A673 (cell line): ENCODE measurements at regions not wholly inside any gene's neighbourhood (a gene's known extent, or its start where the extent isn't known, plus 50 kb on each side); places are given as distances from the start of the nearest gene placed in this dataset.

ENCODE experiments used
- BruUV-seq: library from RNA; stranded (reverse); fragments of 400-500 nt; replicated peaks from 2 replicates; lab custom pipeline; 2021; lab: Mats Ljungman, UMichigan
- CTCF ChIA-PET: fragments of 300-600 bp; sonication (Branson Sonifier 250); formaldehyde crosslinking; loops from one replicate; lab custom pipeline; 2022; ENCODE audit warnings: antibody characterized with exemption; lab: Charles Lee
- POLR2A ChIA-PET: fragments of 300-600 bp; sonication (Branson Sonifier 250); formaldehyde crosslinking; loops from one replicate; lab custom pipeline; 2022; ENCODE audit warnings: antibody characterized with exemption; ENCODE audit not compliant: low non-redundant PET; lab: Charles Lee
- DNase-seq: peaks from one replicate; pipeline ENCODE4 v3.0.0-alpha.2; 2015; ENCODE audit warnings: low spot score
- H3K27ac ChIP-seq: fragments of 200-600 bp; sonication (generic); 2 replicates; pipeline ENCODE4 v1.5.1; 2016; ENCODE audit warnings: mixed run types, low read depth, mild to moderate bottlenecking, mixed read lengths, antibody characterized with exemption, low read length; ENCODE audit not compliant: poor library complexity, severe bottlenecking
- H3K27me3 ChIP-seq: fragments of 200-600 bp; sonication (generic); replicated peaks from 2 replicates; pipeline ENCODE4 v1.6.1; 2017; ENCODE audit warnings: mixed run types, low read depth, mild to moderate bottlenecking, mixed read lengths, antibody characterized with exemption, low read length; ENCODE audit not compliant: insufficient read depth, poor library complexity
- H3K36me3 ChIP-seq: fragments of 200-600 bp; sonication (generic); 2 replicates; pipeline ENCODE4 v1.6.1; 2016; ENCODE audit warnings: mixed run types, mild to moderate bottlenecking, mixed read lengths, antibody characterized with exemption, low read length; ENCODE audit not compliant: insufficient read depth, poor library complexity, severe bottlenecking
- H3K4me1 ChIP-seq: fragments of 200-600 bp; sonication (generic); 2 replicates; pipeline ENCODE4 v1.6.1; 2017; ENCODE audit warnings: mixed run types, mild to moderate bottlenecking, mixed read lengths, antibody characterized with exemption, low read length; ENCODE audit not compliant: insufficient read depth, poor library complexity, severe bottlenecking
- H3K4me3 ChIP-seq: fragments of 200-600 bp; sonication (generic); 2 replicates; pipeline ENCODE4 v1.5.1; 2016; ENCODE audit warnings: low read depth, mixed run types, mild to moderate bottlenecking, mixed read lengths, low read length; ENCODE audit not compliant: poor library complexity, severe bottlenecking
- H3K9me3 ChIP-seq: fragments of 200-600 bp; sonication (generic); 2 replicates; pipeline ENCODE4 v1.6.1; 2016; ENCODE audit warnings: mixed run types, low read depth, mild to moderate bottlenecking, mixed read lengths, antibody characterized with exemption, low read length; ENCODE audit not compliant: poor library complexity, severe bottlenecking
- CTCF ChIP-seq: fragments of 300-800, 200-600 bp; sonication (generic); conservative IDR thresholded peaks from 2 replicates; pipeline ENCODE4 v1.5.1; 2017; ENCODE audit warnings: low read depth, mild to moderate bottlenecking, antibody characterized with exemption, low read length, moderate library complexity, mixed read lengths
- EZH2 ChIP-seq: fragments of 200-600 bp; sonication (generic); IDR thresholded peaks from 2 replicates; pipeline ENCODE4 v1.6.1; 2017; ENCODE audit warnings: borderline replicate concordance, low read depth, mild to moderate bottlenecking, mixed read lengths, antibody characterized with exemption, low read length; ENCODE audit not compliant: poor library complexity, severe bottlenecking
- intact Hi-C: fragments of 100-400 bp; cut with micrococcal nuclease; formaldehyde crosslinking; loops from one replicate; pipeline ENCODE4 v1.10.0; 2022; ENCODE audit not compliant: unreplicated experiment

GRCh38 chr20:11516448-11516847 lies 401.2 kb upstream of the BTBD3 start:
- TF ChIP-seq EZH2, result no peak
- TF ChIP-seq CTCF, result no peak
- no TSS peak for BruUV-seq
- POLR2A ChIA-PET, result no interaction called here
- CTCF ChIA-PET, result no interaction called here
- DNase-seq, result no peak
- no peak overlapping the region for H3K4me3 ChIP-seq
- no peak overlapping the region for H3K27ac ChIP-seq
- no peaks in the 10 kb centered on the region for H3K36me3 ChIP-seq
- no peaks in the 10 kb centered on the region for H3K4me1 ChIP-seq
- intact Hi-C loops, result no loop called here
- no peaks in the 10 kb centered on the region for H3K9me3 ChIP-seq
- H3K27me3 ChIP-seq, result no peaks in the 10 kb centered on the region

GRCh38 chr20:11520596-11520995 lies 397.1 kb upstream of the BTBD3 start:
- no peaks in the 10 kb centered on the region for H3K36me3 ChIP-seq
- intact Hi-C loops, result loop anchor here (10.0 kb wide), 1 partner anchor 64 kb away; no protein-coding TSS in a partner anchor
- no peak overlapping the region for H3K4me3 ChIP-seq
- no peaks in the 10 kb centered on the region for H3K4me1 ChIP-seq
- CTCF ChIA-PET, result no interaction called here
- POLR2A ChIA-PET, result no interaction called here
- TF ChIP-seq EZH2 (no peak), CTCF (no peak)
- no peak for DNase-seq
- no peaks in the 10 kb centered on the region for H3K27me3 ChIP-seq
- H3K9me3 ChIP-seq, result peaks cover 6% of the 10 kb centered on the region
- no TSS peak for BruUV-seq
- H3K27ac ChIP-seq, result no peak overlapping the region

- intact Hi-C loops, result loop anchor here (10.0 kb wide), 1 partner anchor 63 kb away; no protein-coding TSS in a partner anchor
- POLR2A ChIA-PET, result no interaction called here
- Histone ChIP-seq H3K36me3 (no peaks in the 10 kb centered on the region), H3K9me3 (peaks cover 6% of the 10 kb centered on the region), H3K4me3 (no peak overlapping the region), H3K27me3 (no peaks in the 10 kb centered on the region), H3K4me1 (no peaks in the 10 kb centered on the region), H3K27ac (no peak overlapping the region)
- BruUV-seq, result no TSS peak
- DNase-seq, result no peak
- TF ChIP-seq CTCF (no peak), EZH2 (no peak)
- CTCF ChIA-PET, result no interaction called here
These were observed 396.0 kb upstream of the BTBD3 start for GRCh38 chr20:11521476-11522365.
